ENCODE measurements at regions not wholly inside any gene's neighbourhood (a gene's known extent, or its start where the extent isn't known, plus 50 kb on each side); places are given as distances from the start of the nearest gene placed in this dataset.

- no peak overlapping the region for H3K4me3 ChIP-seq (ENCODE audit: low read length)
- H3F3A ChIP-seq (ENCODE audit: insufficient read depth, low read length), result no peaks in the 10 kb centered on the region
- H4K20me1 ChIP-seq (ENCODE audit: insufficient read depth, low read length), result no peaks in the 10 kb centered on the region
- H3K9ac ChIP-seq (ENCODE audit: low read length), result no peak overlapping the region
- no peaks in the 10 kb centered on the region for H3K4me1 ChIP-seq (ENCODE audit: low read length)
- no peaks in the 10 kb centered on the region for H3K9me2 ChIP-seq (replicated peaks; ENCODE audit: insufficient read depth, low read length)
- H3K36me3 ChIP-seq (replicated peaks; ENCODE audit: insufficient read depth, low read length), result no peaks in the 10 kb centered on the region
- H3K4me2 ChIP-seq (ENCODE audit: low read depth, low read length), result no peak overlapping the region
- TF ChIP-seq CTCF (IDR thresholded peaks at IDR 0.05; ENCODE audit: low read length) (no peak), EZH2 (optimal IDR thresholded peaks at IDR 0.05; ENCODE audit: low read depth, low read length) (no peak), EZH2phosphoT487 (IDR thresholded peaks at IDR 0.05; ENCODE audit: low read length) (no peak)
- DNase-seq, result no peak
- H3K27ac ChIP-seq (ENCODE audit: low read length), result no peak overlapping the region
- H3K79me2 ChIP-seq (ENCODE audit: low read length), result no peaks in the 10 kb centered on the region
- H3K9me3 ChIP-seq (replicated peaks; ENCODE audit: insufficient read depth, low read length), result no peaks in the 10 kb centered on the region
- H3K27me3 ChIP-seq (replicated peaks; ENCODE audit: insufficient read depth, low read length), result no peaks in the 10 kb centered on the region
- no peak overlapping the region for H2AFZ ChIP-seq (ENCODE audit: low read length)
These were observed 164.6 kb upstream of the DCC start for GRCh38 chr18:52175406-52175805.

- no peaks in the 10 kb centered on the region for H3K9me2 ChIP-seq (replicated peaks; ENCODE audit: insufficient read depth, low read length)
- no peak for TF ChIP-seq EZH2phosphoT487 (IDR thresholded peaks at IDR 0.05; ENCODE audit: low read length)
- TF ChIP-seq EZH2 (optimal IDR thresholded peaks at IDR 0.05; ENCODE audit: low read depth, low read length), result no peak
- no peak for TF ChIP-seq CTCF (IDR thresholded peaks at IDR 0.05; ENCODE audit: low read length)
- peak overlapping the region; percentile 1; the same call in 1 of the 2 replicates for H3K4me3 ChIP-seq (ENCODE audit: low read length)
- peak overlapping the region; percentile 4; the same call in 1 of the 2 replicates for H3K27ac ChIP-seq (ENCODE audit: low read length)
- no peak overlapping the region for H3K9ac ChIP-seq (ENCODE audit: low read length)
- H3K9me3 ChIP-seq (replicated peaks; ENCODE audit: insufficient read depth, low read length), result no peaks in the 10 kb centered on the region; the same call in 1 of the 2 replicates
- 0 out of 2 replicates have a peak, but pooled peaks cover 4% of the 10 kb centered on the region for H3K4me1 ChIP-seq (ENCODE audit: low read length)
- H3K4me2 ChIP-seq (ENCODE audit: low read depth, low read length), result peak overlapping the region; percentile 25; the same call in 1 of the 2 replicates
- no peaks in the 10 kb centered on the region for H3F3A ChIP-seq (ENCODE audit: insufficient read depth, low read length)
- no peaks in the 10 kb centered on the region for H3K36me3 ChIP-seq (replicated peaks; ENCODE audit: insufficient read depth, low read length)
- peak; percentile 46 for DNase-seq
- H4K20me1 ChIP-seq (ENCODE audit: insufficient read depth, low read length), result no peaks in the 10 kb centered on the region
- H3K27me3 ChIP-seq (replicated peaks; ENCODE audit: insufficient read depth, low read length), result no peaks in the 10 kb centered on the region
- peak overlapping the region; percentile 30; the same call in 1 of the 2 replicates for H2AFZ ChIP-seq (ENCODE audit: low read length)
- no peaks in the 10 kb centered on the region for H3K79me2 ChIP-seq (ENCODE audit: low read length)
These were observed 156.9 kb upstream of the DCC start for GRCh38 chr18:52183107-52183506.

- Histone ChIP-seq H3K4me2 (ENCODE audit: low read depth, low read length) (peak overlapping the region; percentile 56), H3K9me2 (replicated peaks; ENCODE audit: insufficient read depth, low read length) (no peaks in the 10 kb centered on the region), H3K27ac (ENCODE audit: low read length) (peak overlapping the region; percentile 87), H3K4me1 (ENCODE audit: low read length) (peaks cover 30% of the 10 kb centered on the region), H3K27me3 (replicated peaks; ENCODE audit: insufficient read depth, low read length) (no peaks in the 10 kb centered on the region), H3K79me2 (ENCODE audit: low read length) (no peaks in the 10 kb centered on the region), H3K9me3 (replicated peaks; ENCODE audit: insufficient read depth, low read length) (no peaks in the 10 kb centered on the region), H4K20me1 (ENCODE audit: insufficient read depth, low read length) (no peaks in the 10 kb centered on the region), H3K9ac (ENCODE audit: low read length) (peak overlapping the region; percentile 20; the same call in 1 of the 2 replicates), H3F3A (ENCODE audit: insufficient read depth, low read length) (peaks cover 14% of the 10 kb centered on the region; the same call in 1 of the 2 replicates), H3K4me3 (ENCODE audit: low read length) (no peak overlapping the region), H3K36me3 (replicated peaks; ENCODE audit: insufficient read depth, low read length) (no peaks in the 10 kb centered on the region; the same call in 1 of the 2 replicates), H2AFZ (ENCODE audit: low read length) (peak overlapping the region; percentile 44; the same call in 1 of the 2 replicates)
- DNase-seq, result peak; percentile 91
- TF ChIP-seq CTCF (IDR thresholded peaks at IDR 0.05; ENCODE audit: low read length) (no peak), EZH2 (optimal IDR thresholded peaks at IDR 0.05; ENCODE audit: low read depth, low read length) (no peak), EZH2phosphoT487 (IDR thresholded peaks at IDR 0.05; ENCODE audit: low read length) (no peak)
These were observed 149.8 kb upstream of the DCC start for GRCh38 chr18:52190195-52190594.
